Neural cell (in vitro differentiated cells): ENCODE measurements at regions not wholly inside any gene's neighbourhood (a gene's known extent, or its start where the extent isn't known, plus 50 kb on each side); places are given as distances from the start of the nearest gene placed in this dataset.

Experiments used
- EZH2 ChIP-seq: fragments of 200-600, 300-800 bp; shearing (Covaris generic), sonication (generic); IDR thresholded peaks from 2 replicates; pipeline ENCODE4 v1.6.1; 2014; ENCODE audit warnings: antibody characterized with exemption, low read length, borderline replicate concordance, mild to moderate bottlenecking; ENCODE audit not compliant: insufficient read depth, poor library complexity, severe bottlenecking
- MXI1 ChIP-seq: fragments of 450-650 bp; conservative IDR thresholded peaks from 2 replicates; pipeline ENCODE4 v1.6.1; 2014; ENCODE audit warnings: antibody characterized with exemption, mild to moderate bottlenecking; ENCODE audit not compliant: poor library complexity, severe bottlenecking
- POLR2AphosphoS5 ChIP-seq: IDR thresholded peaks from 2 replicates; pipeline ENCODE4 v1.6.1; 2012
- RAD21 ChIP-seq: fragments of 450-650 bp; conservative IDR thresholded peaks from 2 replicates; pipeline ENCODE4 v1.6.1; 2014; ENCODE audit warnings: antibody characterized with exemption, mild to moderate bottlenecking, moderate library complexity
- REST ChIP-seq: IDR thresholded peaks from 2 replicates; pipeline ENCODE4 v1.6.1; 2012; ENCODE audit warnings: borderline replicate concordance
- SMC3 ChIP-seq: fragments of 450-650 bp; conservative IDR thresholded peaks from 2 replicates; pipeline ENCODE4 v1.6.1; 2014; ENCODE audit warnings: antibody characterized with exemption, mild to moderate bottlenecking, moderate library complexity; ENCODE audit not compliant: poor library complexity
- TAF1 ChIP-seq: IDR thresholded peaks from 2 replicates; pipeline ENCODE4 v1.6.1; 2012; ENCODE audit warnings: low read depth
- TF ChIP-seq, protein P1 (sequence below): fragments of 450-650 bp; IDR thresholded peaks from 2 replicates; pipeline ENCODE4 v1.5.1; 2014; ENCODE audit warnings: antibody characterized with exemption, mild to moderate bottlenecking, moderate library complexity; ENCODE audit not compliant: poor library complexity, severe bottlenecking

DNA sequence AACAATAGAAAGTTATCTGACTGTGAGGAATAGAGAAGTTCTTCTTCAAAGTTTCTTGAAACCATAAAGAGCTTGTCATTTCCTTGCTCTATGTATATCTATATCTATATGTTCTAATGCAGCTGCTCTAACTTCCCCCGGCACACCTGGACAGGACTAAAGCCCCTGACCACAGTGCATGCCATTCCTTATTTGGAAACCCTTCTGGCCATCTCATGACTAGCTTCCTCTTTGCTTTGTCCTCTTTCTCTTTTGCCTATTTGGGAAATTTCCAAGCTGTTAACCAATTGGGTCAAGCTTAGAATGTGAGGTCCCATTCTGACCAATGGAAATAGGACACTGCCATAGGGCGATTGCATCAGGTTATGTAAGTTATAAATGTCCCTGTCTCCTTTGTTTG, 1481.1 kb downstream of the STIM2 start:
- TF ChIP-seq, protein P1, sequence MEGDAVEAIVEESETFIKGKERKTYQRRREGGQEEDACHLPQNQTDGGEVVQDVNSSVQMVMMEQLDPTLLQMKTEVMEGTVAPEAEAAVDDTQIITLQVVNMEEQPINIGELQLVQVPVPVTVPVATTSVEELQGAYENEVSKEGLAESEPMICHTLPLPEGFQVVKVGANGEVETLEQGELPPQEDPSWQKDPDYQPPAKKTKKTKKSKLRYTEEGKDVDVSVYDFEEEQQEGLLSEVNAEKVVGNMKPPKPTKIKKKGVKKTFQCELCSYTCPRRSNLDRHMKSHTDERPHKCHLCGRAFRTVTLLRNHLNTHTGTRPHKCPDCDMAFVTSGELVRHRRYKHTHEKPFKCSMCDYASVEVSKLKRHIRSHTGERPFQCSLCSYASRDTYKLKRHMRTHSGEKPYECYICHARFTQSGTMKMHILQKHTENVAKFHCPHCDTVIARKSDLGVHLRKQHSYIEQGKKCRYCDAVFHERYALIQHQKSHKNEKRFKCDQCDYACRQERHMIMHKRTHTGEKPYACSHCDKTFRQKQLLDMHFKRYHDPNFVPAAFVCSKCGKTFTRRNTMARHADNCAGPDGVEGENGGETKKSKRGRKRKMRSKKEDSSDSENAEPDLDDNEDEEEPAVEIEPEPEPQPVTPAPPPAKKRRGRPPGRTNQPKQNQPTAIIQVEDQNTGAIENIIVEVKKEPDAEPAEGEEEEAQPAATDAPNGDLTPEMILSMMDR = no peak
- no peak for TF ChIP-seq RAD21
- no peak for TF ChIP-seq REST
- TF ChIP-seq EZH2 = no peak
- no peak for TF ChIP-seq SMC3
- no peak for TF ChIP-seq MXI1
- TF ChIP-seq POLR2AphosphoS5 = no peak
- TF ChIP-seq TAF1 = no peak
